Esophagus squamous epithelium (tissue), 5 donors: ENCODE measurements at regions not wholly inside any gene's neighbourhood (a gene's known extent, or its start where the extent isn't known, plus 50 kb on each side); places are given as distances from the start of the nearest gene placed in this dataset.

Source experiments
- DNase-seq: peaks from one replicate; lab custom pipeline; 2025; lab: John Stamatoyannopoulos, UW
- H3K27ac ChIP-seq, 4 donors: fragments of 200-600 bp; sonication (generic); one replicate each; pipeline ENCODE4 v1.5.1; 2016 to 2019; ENCODE audit warnings: mild to moderate bottlenecking in 1 of 4
- H3K27me3 ChIP-seq, 4 donors: fragments of 200-600 bp; sonication (generic); 1 replicate in 3 of 4; 2 replicates in 1 of 4; pipeline versions ENCODE4 v1.5.1 to v1.6.0; 2017 to 2021; ENCODE audit warnings: antibody characterized with exemption in 1 of 4
- H3K36me3 ChIP-seq, 3 donors: fragments of 200-600 bp; sonication (generic); one replicate each; pipeline ENCODE4 v1.5.1; 2016 to 2019
- H3K4me1 ChIP-seq, 3 donors: fragments of 200-600 bp; sonication (generic); one replicate each; pipeline ENCODE4 v1.5.1; 2017 to 2019
- H3K4me3 ChIP-seq, 4 donors: fragments of 200-600 bp; sonication (generic); 1 replicate in 3 of 4; 2 replicates in 1 of 4; pipeline ENCODE4 v1.5.1; 2016 to 2019; ENCODE audit warnings: mild to moderate bottlenecking in 2 of 4, moderate library complexity in 1 of 4
- H3K9me3 ChIP-seq, 3 donors: fragments of 200-600 bp; sonication (generic); one replicate each; pipeline ENCODE4 v1.5.1; 2016 to 2019
- POLR2A ChIP-seq, 4 donors: fragments of 450-650 bp; IDR thresholded peaks; one replicate each; pipeline ENCODE4 v1.6.1; 2017; ENCODE audit warnings: antibody characterized with exemption in 4 of 4, mild to moderate bottlenecking in 4 of 4, moderate library complexity in 3 of 4
- WGBS, 2 donors: methylation state at CpG; one replicate each; pipeline ENCODE4 v1.1.5; 2018; 5-methylcytosine and 5-hydroxymethylcytosine counted together
- intact Hi-C: fragments of 100-400 bp; cut with DNase I; formaldehyde crosslinking; loops from one replicate; pipeline ENCODE4 v1.15.0; 2022
- TF ChIP-seq, protein P1 (sequence below), 6 experiments: fragments of 450-650 bp in 4 of 6; fragments of 200-600 bp in 2 of 6; sonication (generic) in 2 of 6; IDR thresholded peaks; one replicate each; pipeline ENCODE4 v1.5.1; 2016 to 2019; ENCODE audit warnings: antibody characterized with exemption in 6 of 6, mild to moderate bottlenecking in 4 of 6, moderate library complexity in 4 of 6
- donor health status: DM: yes; HTN: yes; CAD: no.

DNA sequence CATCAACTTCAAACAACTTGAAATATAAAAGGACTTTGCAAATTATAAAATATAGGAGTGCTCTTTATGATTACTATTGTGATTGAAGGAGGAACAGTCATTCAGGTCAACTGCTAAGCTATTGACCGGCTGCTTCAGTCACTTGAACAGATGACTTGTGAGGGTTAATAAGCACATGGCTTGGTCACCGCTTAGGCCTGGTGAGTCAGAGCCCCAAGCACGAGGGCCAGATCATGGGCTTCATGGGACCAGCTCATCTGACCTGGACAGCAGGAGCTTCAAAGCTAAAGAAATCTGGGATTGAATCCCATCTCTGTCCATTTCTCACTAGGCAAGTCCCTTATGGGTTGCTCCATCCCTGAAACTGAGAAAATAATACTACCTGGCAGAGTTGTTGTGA lies 60.4 kb upstream of the ADO start:
- intact Hi-C loops, result no loop called here
- no peak for DNase-seq
- no peaks in the 10 kb centered on the region for H3K9me3 ChIP-seq
- TF ChIP-seq POLR2A (IDR thresholded peaks at IDR 0.05), result no peak
- TF ChIP-seq, protein P1, sequence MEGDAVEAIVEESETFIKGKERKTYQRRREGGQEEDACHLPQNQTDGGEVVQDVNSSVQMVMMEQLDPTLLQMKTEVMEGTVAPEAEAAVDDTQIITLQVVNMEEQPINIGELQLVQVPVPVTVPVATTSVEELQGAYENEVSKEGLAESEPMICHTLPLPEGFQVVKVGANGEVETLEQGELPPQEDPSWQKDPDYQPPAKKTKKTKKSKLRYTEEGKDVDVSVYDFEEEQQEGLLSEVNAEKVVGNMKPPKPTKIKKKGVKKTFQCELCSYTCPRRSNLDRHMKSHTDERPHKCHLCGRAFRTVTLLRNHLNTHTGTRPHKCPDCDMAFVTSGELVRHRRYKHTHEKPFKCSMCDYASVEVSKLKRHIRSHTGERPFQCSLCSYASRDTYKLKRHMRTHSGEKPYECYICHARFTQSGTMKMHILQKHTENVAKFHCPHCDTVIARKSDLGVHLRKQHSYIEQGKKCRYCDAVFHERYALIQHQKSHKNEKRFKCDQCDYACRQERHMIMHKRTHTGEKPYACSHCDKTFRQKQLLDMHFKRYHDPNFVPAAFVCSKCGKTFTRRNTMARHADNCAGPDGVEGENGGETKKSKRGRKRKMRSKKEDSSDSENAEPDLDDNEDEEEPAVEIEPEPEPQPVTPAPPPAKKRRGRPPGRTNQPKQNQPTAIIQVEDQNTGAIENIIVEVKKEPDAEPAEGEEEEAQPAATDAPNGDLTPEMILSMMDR (IDR thresholded peaks at IDR 0.05), result no peak
- H3K27me3 ChIP-seq, result no peaks in the 10 kb centered on the region
- H3K36me3 ChIP-seq, result no peaks in the 10 kb centered on the region
- WGBS, 2 donors, result 63 to 71% methylated on average over 3 of the region's 3 CpGs
- no peak overlapping the region for H3K27ac ChIP-seq
- no peak overlapping the region for H3K4me3 ChIP-seq
- H3K4me1 ChIP-seq, result no peaks in the 10 kb centered on the region

DNA sequence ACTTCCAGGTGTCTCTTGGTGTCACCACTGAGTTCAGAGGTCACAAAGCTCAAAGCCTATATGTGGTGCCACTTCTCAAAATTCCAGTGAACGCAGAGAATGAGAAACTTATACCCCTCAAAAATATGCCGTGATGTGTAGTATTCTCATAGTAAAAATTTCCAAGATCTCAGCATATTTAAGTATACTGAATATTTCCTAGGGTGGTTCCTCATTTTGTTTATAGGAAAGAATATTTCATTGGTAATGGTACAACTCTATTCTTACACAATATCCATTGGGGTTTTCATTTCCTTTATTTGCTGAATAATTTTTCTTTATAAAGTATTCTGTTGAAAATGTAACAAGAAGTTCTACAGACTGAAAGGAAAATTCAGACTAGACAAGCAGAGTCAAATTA lies 58.9 kb upstream of the ADO start:
- Histone ChIP-seq H3K9me3 (no peaks in the 10 kb centered on the region), H3K27me3 (no peaks in the 10 kb centered on the region), H3K36me3 (no peaks in the 10 kb centered on the region), H3K27ac (no peak overlapping the region), H3K4me1 (no peaks in the 10 kb centered on the region), H3K4me3 (no peak overlapping the region)
- DNase-seq, result no peak
- intact Hi-C loops, result no loop called here
- TF ChIP-seq, protein P1 (IDR thresholded peaks at IDR 0.05), result no peak
- no peak for TF ChIP-seq POLR2A (IDR thresholded peaks at IDR 0.05)
- WGBS, 2 donors, result 76 to 92% methylated on average over 2 of the region's 2 CpGs

DNA sequence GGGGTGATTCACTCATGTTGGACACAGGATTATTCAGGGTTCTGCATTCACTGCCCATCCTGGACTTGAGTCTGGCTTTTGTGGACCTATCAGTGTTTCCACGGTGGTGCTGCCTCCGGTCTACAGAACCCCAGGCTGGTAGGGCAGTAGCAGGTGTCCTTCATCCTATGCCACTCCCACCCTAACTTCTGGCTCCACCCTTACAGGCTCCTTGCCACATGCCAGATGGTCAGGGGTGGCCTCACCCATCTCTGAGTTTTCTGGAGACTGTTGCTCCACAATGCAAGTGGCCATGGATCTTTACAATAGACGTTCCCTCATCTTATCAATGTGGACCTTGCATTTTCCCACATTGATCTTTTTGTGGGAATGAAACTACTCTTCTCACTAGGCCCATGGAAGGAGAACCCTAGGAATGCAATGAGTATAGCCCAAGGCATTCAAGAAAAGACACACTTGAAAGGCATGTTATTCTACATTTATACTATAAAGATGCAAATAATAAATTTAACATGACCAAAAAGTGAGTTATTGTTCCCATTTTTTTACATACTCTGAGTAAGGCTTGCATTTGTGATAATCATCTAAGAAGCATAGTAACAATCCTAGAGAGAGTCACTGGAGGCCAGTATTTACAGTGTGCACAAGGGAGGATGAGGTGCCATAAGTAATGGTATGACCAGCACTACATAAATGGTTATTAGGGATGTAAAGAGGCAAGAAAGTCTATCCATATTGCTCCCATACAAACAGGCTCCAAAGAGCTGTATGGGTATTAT lies 57.4 kb upstream of the ADO start:
- no peaks in the 10 kb centered on the region for H3K36me3 ChIP-seq

DNA sequence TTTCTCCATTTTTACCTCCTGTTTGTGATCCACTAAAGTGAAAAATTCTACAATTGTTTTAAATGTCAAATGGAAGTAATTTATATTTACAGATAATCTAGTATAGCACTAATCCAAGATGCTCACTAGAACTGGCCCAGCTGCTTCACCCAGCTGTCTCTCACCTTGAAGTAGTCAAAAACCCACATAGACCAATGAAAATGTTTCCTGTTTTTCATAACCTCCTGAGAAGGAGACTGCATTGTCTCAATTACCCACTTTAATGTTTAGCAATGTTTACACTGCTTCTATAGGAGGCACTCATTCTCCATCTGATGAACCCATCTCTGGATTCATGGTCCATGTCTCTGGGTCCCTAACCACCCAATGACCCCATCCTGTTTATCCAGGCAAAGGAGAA lies 56.1 kb upstream of the ADO start:
- H3K36me3 ChIP-seq, result no peaks in the 10 kb centered on the region
- intact Hi-C loops, result no loop called here
- TF ChIP-seq, protein P1 (IDR thresholded peaks at IDR 0.05), result no peak
- TF ChIP-seq POLR2A (IDR thresholded peaks at IDR 0.05), result no peak
- no peaks in the 10 kb centered on the region for H3K9me3 ChIP-seq
- no peaks in the 10 kb centered on the region for H3K4me1 ChIP-seq
- H3K27ac ChIP-seq, result no peak overlapping the region
- H3K4me3 ChIP-seq, result no peak overlapping the region
- H3K27me3 ChIP-seq, result no peaks in the 10 kb centered on the region
- DNase-seq, result no peak

More for the DNA sequence above, 57.4 kb upstream of the ADO start:
- H3K27me3 ChIP-seq, result no peaks in the 10 kb centered on the region
- no peaks in the 10 kb centered on the region for H3K9me3 ChIP-seq
- no peaks in the 10 kb centered on the region for H3K4me1 ChIP-seq
- H3K27ac ChIP-seq, result no peak overlapping the region
- TF ChIP-seq, protein P1 (IDR thresholded peaks at IDR 0.05), result no peak
- TF ChIP-seq POLR2A (IDR thresholded peaks at IDR 0.05), result no peak
- 92% methylated on average over 3 of the region's 3 CpGs for WGBS, 2 donors
- intact Hi-C loops, result no loop called here
- no peak for DNase-seq
- H3K4me3 ChIP-seq, result no peak overlapping the region

DNA sequence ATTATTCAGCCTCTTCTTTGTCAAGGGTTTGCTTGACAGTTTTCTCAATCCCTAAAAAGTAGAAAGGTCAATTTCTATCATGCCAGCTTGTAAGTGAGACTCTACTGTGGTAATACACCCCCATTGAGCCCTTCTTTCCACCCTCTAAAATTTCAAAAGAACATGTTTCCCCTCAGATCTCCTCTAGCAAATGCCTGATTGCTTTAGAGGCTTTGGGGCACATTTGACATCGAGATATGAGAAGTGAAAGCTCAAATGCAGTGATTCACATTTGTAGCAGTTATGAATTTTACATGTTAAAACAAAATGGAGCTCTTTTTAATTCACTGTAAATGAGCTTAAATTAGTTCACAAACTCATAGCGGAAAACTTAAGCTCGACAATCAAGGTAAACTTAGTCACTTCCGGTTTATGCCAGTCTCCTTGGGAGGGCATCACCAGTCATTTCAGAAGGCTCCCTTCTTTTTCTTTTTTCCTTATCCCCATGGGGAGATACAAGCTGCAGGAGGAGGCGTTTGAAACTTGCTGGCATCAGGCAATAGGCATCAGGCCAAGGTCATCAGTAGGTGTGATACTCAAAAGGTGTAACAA lies 55.3 kb upstream of the ADO start:
- 59 to 70% methylated on average over 5 of the region's 5 CpGs for WGBS, 2 donors
- H3K9me3 ChIP-seq, result no peaks in the 10 kb centered on the region
- intact Hi-C loops, result no loop called here
- H3K27ac ChIP-seq, result no peak overlapping the region
- H3K27me3 ChIP-seq, result no peaks in the 10 kb centered on the region
- no peak for TF ChIP-seq POLR2A (IDR thresholded peaks at IDR 0.05)
- TF ChIP-seq, protein P1 (IDR thresholded peaks at IDR 0.05), result no peak
- no peak overlapping the region for H3K4me3 ChIP-seq
- H3K4me1 ChIP-seq, result no peaks in the 10 kb centered on the region
- H3K36me3 ChIP-seq, result no peaks in the 10 kb centered on the region
- no peak for DNase-seq
